ENCODE measurements at regions not wholly inside any gene's neighbourhood (a gene's known extent, or its start where the extent isn't known, plus 50 kb on each side); places are given as distances from the start of the nearest gene placed in this dataset.

DNA sequence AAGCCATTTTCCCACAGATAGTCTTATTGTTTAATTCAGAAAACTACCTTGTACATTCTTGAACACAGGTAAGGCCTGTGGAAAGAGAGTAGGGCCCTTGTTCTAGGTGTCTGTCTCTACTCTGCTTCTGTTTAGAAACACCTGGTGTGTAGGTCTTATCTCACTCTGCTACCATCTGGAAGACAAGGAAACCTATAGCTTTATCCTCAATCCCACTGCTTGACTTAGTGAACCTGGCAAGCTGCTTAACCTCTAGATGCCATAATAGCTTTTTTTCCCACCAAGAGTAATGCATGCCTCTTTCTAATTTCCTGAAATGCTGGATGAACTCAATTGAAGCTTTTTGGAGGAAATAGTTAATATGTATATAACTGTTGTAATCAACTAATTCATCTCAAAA, 82.6 kb upstream of the RAP2B start:
- no peak overlapping the region for H3K27ac Mint-ChIP-seq
- CTCF ChIA-PET, result no interaction called here
- no peaks in the 10 kb centered on the region for H3K9me3 Mint-ChIP-seq (ENCODE audit: low read depth)
- H3K36me3 Mint-ChIP-seq, result no peaks in the 10 kb centered on the region
- H3K4me1 Mint-ChIP-seq, result no peaks in the 10 kb centered on the region
- ATAC-seq (no peak), DNase-seq (no peak)
- H3K4me3 Mint-ChIP-seq, result no peak overlapping the region
- H3K27me3 Mint-ChIP-seq, result no peaks in the 10 kb centered on the region

- Mint-ChIP-seq H3K9me3 (ENCODE audit: low read depth) (no peaks in the 10 kb centered on the region), H3K4me1 (no peaks in the 10 kb centered on the region), H3K27ac (no peak overlapping the region), H3K4me3 (no peak overlapping the region), H3K27me3 (no peaks in the 10 kb centered on the region), H3K36me3 (no peaks in the 10 kb centered on the region)
- ATAC-seq, result no peak
- no peak for DNase-seq
- CTCF ChIA-PET, result no interaction called here
Measured at GRCh38 chr3:153080778-153081240, 81.2 kb upstream of the RAP2B start.

DNA sequence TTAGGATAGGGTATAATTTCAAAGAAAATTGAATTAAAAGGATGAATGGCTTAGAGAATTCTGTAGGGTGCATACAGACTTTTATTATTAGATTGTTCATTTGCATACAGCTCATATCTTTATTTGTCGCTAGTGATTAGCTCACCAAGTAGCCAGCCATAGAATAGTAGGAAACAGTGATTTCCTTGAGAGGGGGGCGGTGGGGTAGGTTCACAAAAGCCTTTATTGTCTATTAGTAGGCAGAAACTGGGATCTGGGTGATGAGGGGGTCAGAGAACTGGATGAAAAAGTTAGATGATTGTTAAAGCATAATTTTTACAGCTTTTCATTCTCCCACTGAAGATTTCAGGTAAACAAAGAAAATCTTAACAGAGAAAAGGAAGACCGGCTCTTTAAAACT, 77.6 kb upstream of the RAP2B start:
- CTCF ChIA-PET, result no interaction called here
- no peak for DNase-seq
- no peaks in the 10 kb centered on the region for H3K27me3 Mint-ChIP-seq

GRCh38 chr3:153087595-153088566, 74.1 kb upstream of the RAP2B start:
- Mint-ChIP-seq H3K4me1 (peaks cover 3% of the 10 kb centered on the region), H3K27ac (no peak overlapping the region), H3K4me3 (no peak overlapping the region), H3K36me3 (no peaks in the 10 kb centered on the region), H3K27me3 (no peaks in the 10 kb centered on the region), H3K9me3 (ENCODE audit: low read depth) (no peaks in the 10 kb centered on the region)
- CTCF ChIA-PET, result no interaction called here
- ATAC-seq, result no peak
- DNase-seq, result no peak

More for the DNA sequence above, 77.6 kb upstream of the RAP2B start:
- Mint-ChIP-seq H3K36me3 (no peaks in the 10 kb centered on the region), H3K4me1 (no peaks in the 10 kb centered on the region), H3K27ac (no peak overlapping the region), H3K9me3 (ENCODE audit: low read depth) (no peaks in the 10 kb centered on the region), H3K4me3 (no peak overlapping the region)
- ATAC-seq, result no peak

- no peak for ATAC-seq
- H3K4me1 Mint-ChIP-seq, result peaks cover 3% of the 10 kb centered on the region
- H3K9me3 Mint-ChIP-seq (ENCODE audit: low read depth), result no peaks in the 10 kb centered on the region
- H3K27me3 Mint-ChIP-seq, result no peaks in the 10 kb centered on the region
- H3K4me3 Mint-ChIP-seq, result no peak overlapping the region
- H3K27ac Mint-ChIP-seq, result no peak overlapping the region
- CTCF ChIA-PET, result no interaction called here
- DNase-seq, result no peak
- no peaks in the 10 kb centered on the region for H3K36me3 Mint-ChIP-seq
Measured at GRCh38 chr3:153089620-153090019, 72.4 kb upstream of the RAP2B start.

DNA sequence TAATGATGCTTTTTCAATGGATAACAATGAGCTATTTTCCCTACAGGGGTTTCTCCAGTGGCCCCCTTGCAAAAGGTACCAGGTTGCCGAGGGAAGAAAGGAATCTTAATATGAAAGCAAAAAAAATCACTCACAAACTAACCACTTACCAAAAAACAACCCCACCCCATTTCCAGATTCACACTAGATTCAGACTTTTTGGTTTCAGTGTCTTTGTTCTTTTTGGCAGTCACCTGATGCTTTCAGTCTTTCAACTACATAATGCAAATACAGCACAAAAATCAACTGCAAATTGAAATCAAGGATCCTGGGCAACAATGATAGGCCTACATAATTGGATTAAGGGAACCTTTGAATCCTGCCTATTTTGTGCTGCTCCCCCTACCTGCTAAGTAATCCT, 71.1 kb upstream of the RAP2B start:
- Mint-ChIP-seq H3K4me1 (peaks cover 3% of the 10 kb centered on the region), H3K4me3 (no peak overlapping the region), H3K9me3 (ENCODE audit: low read depth) (no peaks in the 10 kb centered on the region), H3K36me3 (no peaks in the 10 kb centered on the region), H3K27ac (no peak overlapping the region), H3K27me3 (no peaks in the 10 kb centered on the region)
- ATAC-seq (no peak), DNase-seq (no peak)
- CTCF ChIA-PET, result no interaction called here

DNA sequence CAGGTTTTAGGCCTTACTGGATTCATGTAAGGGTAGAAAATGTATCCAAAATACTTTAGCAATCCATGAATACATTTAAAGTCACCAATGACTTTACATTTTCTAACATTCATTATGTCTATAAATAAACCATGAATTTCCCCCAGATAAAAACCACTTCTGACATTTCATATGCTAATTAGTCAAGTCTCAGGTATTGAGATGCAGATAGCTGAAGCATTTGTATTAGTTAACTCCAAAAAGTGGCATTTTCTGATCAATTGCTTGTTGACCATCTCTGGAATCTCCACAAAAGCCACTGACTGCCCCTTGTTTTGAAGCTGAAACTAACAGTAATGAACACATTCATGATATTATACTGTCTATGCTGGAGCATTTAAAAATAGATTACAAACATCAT, 68.4 kb upstream of the RAP2B start:
- H3K36me3 Mint-ChIP-seq, result no peaks in the 10 kb centered on the region
- H3K27me3 Mint-ChIP-seq, result no peaks in the 10 kb centered on the region
- ATAC-seq, result no peak
- no peak for DNase-seq
- CTCF ChIA-PET, result no interaction called here
- H3K4me3 Mint-ChIP-seq, result no peak overlapping the region
- no peak overlapping the region for H3K27ac Mint-ChIP-seq
- H3K4me1 Mint-ChIP-seq, result peaks cover 3% of the 10 kb centered on the region
- H3K9me3 Mint-ChIP-seq (ENCODE audit: low read depth), result no peaks in the 10 kb centered on the region

DNA sequence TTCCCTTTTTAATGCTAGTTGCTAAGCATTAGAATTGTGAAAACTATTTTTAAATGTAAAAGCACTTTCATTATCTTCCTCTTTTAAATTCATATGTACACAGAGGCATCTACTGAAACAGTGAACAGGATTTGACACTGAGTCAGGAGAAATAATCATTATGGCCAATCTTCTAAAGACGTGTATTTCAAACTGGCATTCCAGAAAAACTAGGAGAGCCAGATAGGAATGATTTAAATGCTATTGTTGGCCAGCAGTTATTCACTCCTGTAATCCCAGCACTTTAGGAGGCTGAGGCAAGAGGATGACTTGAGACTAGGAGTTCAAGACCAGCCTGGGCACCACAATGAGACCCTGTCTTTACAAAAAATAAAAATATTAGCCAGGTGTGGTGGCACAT, 67.6 kb upstream of the RAP2B start:
- Mint-ChIP-seq H3K36me3 (no peaks in the 10 kb centered on the region), H3K27me3 (no peaks in the 10 kb centered on the region), H3K9me3 (ENCODE audit: low read depth) (no peaks in the 10 kb centered on the region), H3K4me3 (no peak overlapping the region), H3K27ac (no peak overlapping the region), H3K4me1 (peaks cover 3% of the 10 kb centered on the region)
- CTCF ChIA-PET, result no interaction called here
- no peak for DNase-seq
- no peak for ATAC-seq

- no peaks in the 10 kb centered on the region for H3K9me3 Mint-ChIP-seq (ENCODE audit: low read depth)
- peaks cover 3% of the 10 kb centered on the region for H3K4me1 Mint-ChIP-seq
- no peak overlapping the region for H3K27ac Mint-ChIP-seq
- H3K27me3 Mint-ChIP-seq, result no peaks in the 10 kb centered on the region
- ATAC-seq (no peak), DNase-seq (no peak)
- no peak overlapping the region for H3K4me3 Mint-ChIP-seq
- CTCF ChIA-PET, result no interaction called here
- no peaks in the 10 kb centered on the region for H3K36me3 Mint-ChIP-seq
Measured at GRCh38 chr3:153095441-153095840, 66.6 kb upstream of the RAP2B start.

- Mint-ChIP-seq H3K27me3 (no peaks in the 10 kb centered on the region), H3K9me3 (ENCODE audit: low read depth) (no peaks in the 10 kb centered on the region), H3K27ac (no peak overlapping the region), H3K4me3 (no peak overlapping the region), H3K4me1 (no peaks in the 10 kb centered on the region), H3K36me3 (no peaks in the 10 kb centered on the region)
- DNase-seq (no peak), ATAC-seq (no peak)
- CTCF ChIA-PET, result no interaction called here
Measured at GRCh38 chr3:153096731-153097131, 65.3 kb upstream of the RAP2B start.

DNA sequence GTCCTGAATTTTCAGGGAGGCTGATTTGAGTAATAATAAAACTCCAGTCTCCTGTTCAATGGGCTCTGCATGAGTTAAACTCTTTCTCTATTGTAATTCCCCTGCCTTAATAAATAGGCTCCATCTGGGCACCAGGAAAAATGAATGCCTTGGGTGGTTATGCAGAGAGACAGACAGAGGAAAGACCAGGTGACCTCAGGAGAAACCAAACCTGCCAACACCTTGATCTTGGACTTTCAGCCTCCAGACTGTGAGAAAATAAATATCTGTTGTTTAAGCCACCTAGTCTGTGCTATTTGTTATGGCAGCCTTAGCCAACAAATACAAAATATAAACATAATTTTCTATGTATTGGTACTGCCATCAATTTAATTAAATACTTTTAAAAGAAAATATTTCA, 64.8 kb upstream of the RAP2B start:
- ATAC-seq (no peak), DNase-seq (no peak)
- Mint-ChIP-seq H3K36me3 (no peaks in the 10 kb centered on the region), H3K27me3 (no peaks in the 10 kb centered on the region), H3K27ac (no peak overlapping the region), H3K4me3 (no peak overlapping the region), H3K4me1 (no peaks in the 10 kb centered on the region), H3K9me3 (ENCODE audit: low read depth) (no peaks in the 10 kb centered on the region)
- CTCF ChIA-PET, result no interaction called here

DNA sequence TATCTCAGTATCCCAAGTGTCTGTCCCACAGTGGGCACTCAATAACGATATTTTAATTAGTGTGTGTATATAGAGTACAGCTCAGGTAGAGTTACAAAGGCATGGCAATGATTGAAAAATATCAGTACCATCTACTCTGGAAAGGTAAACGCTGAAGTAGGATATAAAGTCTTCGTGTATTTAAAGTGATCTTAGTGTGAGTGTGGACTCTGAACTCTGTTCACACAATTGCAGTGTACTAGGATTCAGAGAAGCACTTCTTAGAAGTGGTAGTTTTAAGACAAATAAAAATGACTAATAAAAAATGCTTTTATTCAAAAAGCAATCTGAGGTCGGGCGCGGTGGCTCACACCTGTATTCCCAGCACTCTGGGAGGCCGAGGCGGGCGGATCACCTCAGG, 62.9 kb upstream of the RAP2B start:
- Mint-ChIP-seq H3K27ac (no peak overlapping the region), H3K9me3 (ENCODE audit: low read depth) (no peaks in the 10 kb centered on the region), H3K4me3 (no peak overlapping the region), H3K36me3 (no peaks in the 10 kb centered on the region), H3K27me3 (no peaks in the 10 kb centered on the region), H3K4me1 (no peaks in the 10 kb centered on the region)
- ATAC-seq, result no peak
- no peak for DNase-seq
- CTCF ChIA-PET, result interaction anchor here (0.6 to 0.7 kb wide), 2 partner anchors 33 to 889 kb away, joined by 3 read pairs; no protein-coding TSS in a partner anchor

- ATAC-seq (no peak), DNase-seq (no peak)
- CTCF ChIA-PET, result no interaction called here
- no peak overlapping the region for H3K27ac Mint-ChIP-seq
- H3K27me3 Mint-ChIP-seq, result no peaks in the 10 kb centered on the region
- H3K4me3 Mint-ChIP-seq, result no peak overlapping the region
- no peaks in the 10 kb centered on the region for H3K4me1 Mint-ChIP-seq
- H3K36me3 Mint-ChIP-seq, result no peaks in the 10 kb centered on the region
- no peaks in the 10 kb centered on the region for H3K9me3 Mint-ChIP-seq (ENCODE audit: low read depth)
Measured at GRCh38 chr3:153103406-153103945, 58.5 kb upstream of the RAP2B start.

DNA sequence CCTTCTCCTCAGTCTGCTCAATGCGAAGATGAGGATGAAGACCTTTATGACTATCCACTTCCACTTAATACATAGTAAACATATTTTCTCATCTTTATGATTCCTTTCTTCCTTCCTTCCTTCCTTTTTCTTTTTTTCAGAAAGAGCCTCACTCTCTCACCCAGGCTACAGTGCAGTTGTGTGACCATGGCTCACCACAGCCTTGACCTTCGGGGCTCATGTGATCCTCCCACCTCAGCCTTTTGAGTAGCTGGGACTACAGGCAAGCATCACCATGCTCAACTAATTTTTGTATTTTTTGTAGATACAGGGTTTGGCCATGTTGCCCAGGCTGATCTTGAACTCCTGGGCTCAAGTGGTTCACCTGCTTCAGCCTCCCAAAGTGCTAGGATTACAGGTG, 52.0 kb upstream of the RAP2B start:
- H3K4me1 Mint-ChIP-seq, result no peaks in the 10 kb centered on the region
- DNase-seq (no peak), ATAC-seq (no peak)
- no peaks in the 10 kb centered on the region for H3K9me3 Mint-ChIP-seq (ENCODE audit: low read depth)
- no peak overlapping the region for H3K4me3 Mint-ChIP-seq
- H3K27ac Mint-ChIP-seq, result no peak overlapping the region
- CTCF ChIA-PET, result interaction anchor here (0.6 kb wide), 1 partner anchor 69 kb away, joined by 3 read pairs; no protein-coding TSS in a partner anchor
- H3K36me3 Mint-ChIP-seq, result no peaks in the 10 kb centered on the region
- H3K27me3 Mint-ChIP-seq, result no peaks in the 10 kb centered on the region
